ENCODE measurements at regions not wholly inside any gene's neighbourhood (a gene's known extent, or its start where the extent isn't known, plus 50 kb on each side); places are given as distances from the start of the nearest gene placed in this dataset.

DNA sequence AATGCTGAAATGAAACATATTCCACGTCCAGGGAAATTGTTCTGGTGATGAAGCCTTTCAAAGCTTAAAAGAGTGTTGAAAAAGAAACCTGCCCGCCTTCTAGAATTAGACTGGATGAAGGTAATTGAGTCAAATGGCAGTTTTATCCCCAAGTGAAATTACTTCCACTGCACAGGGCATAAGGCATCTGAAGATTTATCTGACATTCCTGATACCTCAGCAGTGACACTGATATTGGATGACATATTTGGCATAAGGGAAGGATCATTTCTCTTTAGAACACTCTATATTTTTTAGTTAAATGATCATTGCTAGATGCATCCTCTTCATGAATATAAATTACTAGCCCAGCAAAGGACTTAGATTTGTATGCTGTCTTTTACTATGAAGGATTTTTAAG is 229.6 kb upstream of the TPK1 start:
- TF ChIP-seq, protein P1, sequence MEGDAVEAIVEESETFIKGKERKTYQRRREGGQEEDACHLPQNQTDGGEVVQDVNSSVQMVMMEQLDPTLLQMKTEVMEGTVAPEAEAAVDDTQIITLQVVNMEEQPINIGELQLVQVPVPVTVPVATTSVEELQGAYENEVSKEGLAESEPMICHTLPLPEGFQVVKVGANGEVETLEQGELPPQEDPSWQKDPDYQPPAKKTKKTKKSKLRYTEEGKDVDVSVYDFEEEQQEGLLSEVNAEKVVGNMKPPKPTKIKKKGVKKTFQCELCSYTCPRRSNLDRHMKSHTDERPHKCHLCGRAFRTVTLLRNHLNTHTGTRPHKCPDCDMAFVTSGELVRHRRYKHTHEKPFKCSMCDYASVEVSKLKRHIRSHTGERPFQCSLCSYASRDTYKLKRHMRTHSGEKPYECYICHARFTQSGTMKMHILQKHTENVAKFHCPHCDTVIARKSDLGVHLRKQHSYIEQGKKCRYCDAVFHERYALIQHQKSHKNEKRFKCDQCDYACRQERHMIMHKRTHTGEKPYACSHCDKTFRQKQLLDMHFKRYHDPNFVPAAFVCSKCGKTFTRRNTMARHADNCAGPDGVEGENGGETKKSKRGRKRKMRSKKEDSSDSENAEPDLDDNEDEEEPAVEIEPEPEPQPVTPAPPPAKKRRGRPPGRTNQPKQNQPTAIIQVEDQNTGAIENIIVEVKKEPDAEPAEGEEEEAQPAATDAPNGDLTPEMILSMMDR (IDR thresholded peaks at IDR 0.05): no peak
- TF ChIP-seq POLR2A (IDR thresholded peaks at IDR 0.05): no peak
